ENCODE measurements at regions not wholly inside any gene's neighbourhood (a gene's known extent, or its start where the extent isn't known, plus 50 kb on each side); places are given as distances from the start of the nearest gene placed in this dataset.

DNA sequence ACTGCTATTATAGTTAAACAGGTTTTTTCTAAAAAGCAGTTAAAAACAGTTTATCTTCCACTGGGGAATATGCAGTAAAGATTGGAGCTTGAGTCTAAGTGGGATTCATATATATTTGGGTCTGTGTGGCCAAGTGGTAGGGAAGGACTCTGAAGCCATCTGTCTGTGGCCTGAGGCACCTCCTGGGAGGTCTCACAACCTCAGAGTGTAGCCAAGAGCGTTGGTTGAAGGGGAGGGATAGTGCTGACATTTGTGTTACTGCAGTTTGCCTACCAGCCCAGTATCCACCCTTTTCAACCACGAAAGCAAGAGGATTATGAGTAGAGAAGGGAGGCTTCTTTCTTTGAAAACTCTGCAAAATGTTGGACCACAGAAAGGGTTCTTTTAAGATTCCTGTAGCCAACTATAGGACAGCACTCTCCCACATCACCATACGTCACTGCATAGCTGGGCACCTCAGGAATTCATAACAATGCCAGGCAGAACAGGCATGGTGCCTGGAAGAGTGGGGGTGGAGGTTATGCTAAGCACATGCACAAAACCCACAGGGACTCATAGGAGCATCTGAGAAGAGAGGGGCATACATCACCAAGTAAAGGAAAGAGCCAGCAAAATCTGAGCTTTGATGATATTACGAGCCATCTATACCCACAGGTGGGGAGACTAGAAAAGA, 90.5 kb upstream of the HEY2 start:
- TF ChIP-seq CEBPB (IDR thresholded peaks at IDR 0.05; ENCODE audit: low read depth, low read length) (no peak), YY1 (IDR thresholded peaks at IDR 0.05; ENCODE audit: low read depth, low read length) (no peak)

Measured in H1 (cell line).